ENCODE measurements at regions not wholly inside any gene's neighbourhood (a gene's known extent, or its start where the extent isn't known, plus 50 kb on each side); places are given as distances from the start of the nearest gene placed in this dataset.

DNA sequence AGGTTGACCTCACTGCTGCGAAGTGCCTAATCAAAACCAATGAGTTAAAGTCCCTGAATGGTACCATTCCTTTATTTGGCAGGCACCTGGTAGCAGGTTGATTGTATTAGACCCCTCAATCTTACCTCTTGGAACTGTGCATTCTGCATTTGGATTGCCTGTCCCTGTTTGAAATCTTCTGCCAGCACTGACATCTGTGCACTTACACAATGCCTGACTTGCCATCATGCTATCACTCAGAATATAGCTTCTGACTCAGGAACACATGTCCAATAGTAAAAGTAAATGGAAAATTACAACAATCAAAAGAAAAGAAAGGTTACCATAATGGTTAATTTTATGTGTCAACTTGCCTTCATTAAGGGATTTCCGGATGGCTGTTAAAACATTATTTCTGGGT is 366.0 kb upstream of the PDGFD start:
- H3K27ac ChIP-seq (ENCODE audit: low read length): no peak overlapping the region
- ATAC-seq (ENCODE audit: insufficient read depth, low read depth) (no peak), DNase-seq (no peak)
- no peaks in the 10 kb centered on the region for H4K20me1 ChIP-seq (ENCODE audit: insufficient read depth, low read length)
- H3K36me3 ChIP-seq (ENCODE audit: insufficient read depth, low read length): no peaks in the 10 kb centered on the region
- no peak overlapping the region for H2AFZ ChIP-seq (ENCODE audit: low read depth, low read length)
- H3K4me1 ChIP-seq (ENCODE audit: insufficient read depth, low read length): no peaks in the 10 kb centered on the region
- no peak overlapping the region for H3K9ac ChIP-seq (ENCODE audit: low read depth, low read length)
- H3K4me2 ChIP-seq (ENCODE audit: insufficient read depth, low read length): no peak overlapping the region
- H3K27me3 ChIP-seq (ENCODE audit: insufficient read depth, low read length, poor library complexity): no peaks in the 10 kb centered on the region
- no peaks in the 10 kb centered on the region for H3K79me2 ChIP-seq (ENCODE audit: insufficient read depth, low read length)
- H3K4me3 ChIP-seq (ENCODE audit: low read depth in 1 of 2, low read length in 2 of 2): no peak overlapping the region
- TF ChIP-seq, protein P1, sequence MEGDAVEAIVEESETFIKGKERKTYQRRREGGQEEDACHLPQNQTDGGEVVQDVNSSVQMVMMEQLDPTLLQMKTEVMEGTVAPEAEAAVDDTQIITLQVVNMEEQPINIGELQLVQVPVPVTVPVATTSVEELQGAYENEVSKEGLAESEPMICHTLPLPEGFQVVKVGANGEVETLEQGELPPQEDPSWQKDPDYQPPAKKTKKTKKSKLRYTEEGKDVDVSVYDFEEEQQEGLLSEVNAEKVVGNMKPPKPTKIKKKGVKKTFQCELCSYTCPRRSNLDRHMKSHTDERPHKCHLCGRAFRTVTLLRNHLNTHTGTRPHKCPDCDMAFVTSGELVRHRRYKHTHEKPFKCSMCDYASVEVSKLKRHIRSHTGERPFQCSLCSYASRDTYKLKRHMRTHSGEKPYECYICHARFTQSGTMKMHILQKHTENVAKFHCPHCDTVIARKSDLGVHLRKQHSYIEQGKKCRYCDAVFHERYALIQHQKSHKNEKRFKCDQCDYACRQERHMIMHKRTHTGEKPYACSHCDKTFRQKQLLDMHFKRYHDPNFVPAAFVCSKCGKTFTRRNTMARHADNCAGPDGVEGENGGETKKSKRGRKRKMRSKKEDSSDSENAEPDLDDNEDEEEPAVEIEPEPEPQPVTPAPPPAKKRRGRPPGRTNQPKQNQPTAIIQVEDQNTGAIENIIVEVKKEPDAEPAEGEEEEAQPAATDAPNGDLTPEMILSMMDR (IDR thresholded peaks at IDR 0.05; ENCODE audit: borderline replicate concordance, extremely low read depth, low read length, poor library complexity, severe bottlenecking): no peak
- TF ChIP-seq EZH2 (IDR thresholded peaks at IDR 0.05; ENCODE audit: borderline replicate concordance, low read depth, low read length, severe bottlenecking): no peak
- H3K9me3 ChIP-seq (ENCODE audit: insufficient read depth, low read length, severe bottlenecking): no peaks in the 10 kb centered on the region

DNA sequence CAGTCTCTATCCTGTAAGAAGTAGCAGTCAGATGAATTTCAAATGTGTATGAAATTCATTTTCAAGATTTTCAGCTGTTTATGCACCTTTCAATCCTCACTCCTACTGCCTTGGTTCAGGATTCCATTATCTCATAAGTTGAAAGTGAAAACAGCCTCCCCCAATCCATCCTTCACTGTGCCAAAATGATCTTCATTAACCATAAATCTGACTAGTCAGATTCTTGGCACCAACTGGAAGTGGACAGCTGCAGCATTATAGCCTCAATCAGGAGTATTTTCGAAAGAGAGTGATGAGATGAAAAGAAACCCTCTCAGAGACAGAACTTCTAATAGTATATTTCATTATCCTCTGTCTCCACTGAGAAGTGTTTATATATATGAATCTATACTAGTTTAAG is 365.3 kb upstream of the PDGFD start:
- H3K9ac ChIP-seq (ENCODE audit: low read depth, low read length): no peak overlapping the region
- DNase-seq (no peak), ATAC-seq (ENCODE audit: insufficient read depth, low read depth) (no peak)
- H3K4me3 ChIP-seq (ENCODE audit: low read depth in 1 of 2, low read length in 2 of 2): no peak overlapping the region
- H3K36me3 ChIP-seq (ENCODE audit: insufficient read depth, low read length): no peaks in the 10 kb centered on the region
- H3K4me1 ChIP-seq (ENCODE audit: insufficient read depth, low read length): no peaks in the 10 kb centered on the region
- H3K27ac ChIP-seq (ENCODE audit: low read length): no peak overlapping the region
- no peak overlapping the region for H2AFZ ChIP-seq (ENCODE audit: low read depth, low read length)
- H3K9me3 ChIP-seq (ENCODE audit: insufficient read depth, low read length, severe bottlenecking): no peaks in the 10 kb centered on the region
- H3K27me3 ChIP-seq (ENCODE audit: insufficient read depth, low read length, poor library complexity): no peaks in the 10 kb centered on the region
- no peak overlapping the region for H3K4me2 ChIP-seq (ENCODE audit: insufficient read depth, low read length)
- no peaks in the 10 kb centered on the region for H4K20me1 ChIP-seq (ENCODE audit: insufficient read depth, low read length)
- TF ChIP-seq, protein P1 (IDR thresholded peaks at IDR 0.05; ENCODE audit: borderline replicate concordance, extremely low read depth, low read length, poor library complexity, severe bottlenecking): no peak
- TF ChIP-seq EZH2 (IDR thresholded peaks at IDR 0.05; ENCODE audit: borderline replicate concordance, low read depth, low read length, severe bottlenecking): no peak
- H3K79me2 ChIP-seq (ENCODE audit: insufficient read depth, low read length): no peaks in the 10 kb centered on the region

DNA sequence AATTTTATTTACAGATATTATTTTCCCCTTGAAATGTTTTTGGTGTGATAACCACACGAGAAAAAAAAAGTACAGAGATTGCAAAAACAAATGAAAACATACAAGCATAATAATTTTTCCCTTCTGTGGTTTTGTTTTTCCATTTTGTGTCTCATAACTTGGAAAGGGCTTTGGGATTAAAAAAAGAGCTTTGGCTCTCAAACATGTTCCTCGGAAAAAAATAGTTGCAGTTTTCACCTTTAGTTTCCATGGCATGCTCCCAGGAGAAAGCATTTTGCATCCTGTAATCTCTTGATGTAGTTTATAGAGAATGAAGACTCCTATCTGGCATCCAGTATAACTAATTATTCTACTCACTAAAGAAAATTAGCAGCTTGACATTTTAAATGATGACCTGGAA is 362.1 kb upstream of the PDGFD start:
- Histone ChIP-seq H3K9me3 (ENCODE audit: insufficient read depth, low read length, severe bottlenecking) (no peaks in the 10 kb centered on the region), H3K4me3 (ENCODE audit: low read depth in 1 of 2, low read length in 2 of 2) (no peak overlapping the region), H3K27me3 (ENCODE audit: insufficient read depth, low read length, poor library complexity) (no peaks in the 10 kb centered on the region), H4K20me1 (ENCODE audit: insufficient read depth, low read length) (no peaks in the 10 kb centered on the region), H3K4me2 (ENCODE audit: insufficient read depth, low read length) (no peak overlapping the region), H2AFZ (ENCODE audit: low read depth, low read length) (no peak overlapping the region), H3K4me1 (ENCODE audit: insufficient read depth, low read length) (no peaks in the 10 kb centered on the region), H3K9ac (ENCODE audit: low read depth, low read length) (no peak overlapping the region), H3K79me2 (ENCODE audit: insufficient read depth, low read length) (no peaks in the 10 kb centered on the region), H3K36me3 (ENCODE audit: insufficient read depth, low read length) (no peaks in the 10 kb centered on the region), H3K27ac (ENCODE audit: low read length) (no peak overlapping the region)
- ATAC-seq (ENCODE audit: insufficient read depth, low read depth) (no peak), DNase-seq (no peak)
- TF ChIP-seq EZH2 (IDR thresholded peaks at IDR 0.05; ENCODE audit: borderline replicate concordance, low read depth, low read length, severe bottlenecking): no peak
- TF ChIP-seq, protein P1 (IDR thresholded peaks at IDR 0.05; ENCODE audit: borderline replicate concordance, extremely low read depth, low read length, poor library complexity, severe bottlenecking): no peak

DNA sequence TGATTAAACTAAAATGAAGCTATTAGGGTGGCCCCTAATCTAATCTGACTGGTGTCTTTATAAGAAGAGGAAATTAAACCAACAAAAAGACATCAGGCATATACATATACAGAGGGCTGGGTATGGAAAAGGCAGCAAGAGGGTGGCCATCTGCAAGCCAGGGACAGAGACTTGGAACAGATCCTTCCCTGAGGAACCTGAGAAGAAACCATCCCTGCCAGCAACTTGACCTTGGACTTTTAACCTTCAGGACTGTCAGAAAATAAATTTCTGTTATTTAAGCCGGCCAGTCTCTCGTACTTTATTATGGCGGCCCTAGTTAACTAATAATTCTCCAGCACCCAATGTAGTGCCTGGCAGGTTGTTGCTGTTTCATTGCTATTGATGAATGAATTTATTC is 361.5 kb upstream of the PDGFD start:
- Histone ChIP-seq H3K4me1 (ENCODE audit: insufficient read depth, low read length) (no peaks in the 10 kb centered on the region), H3K4me3 (ENCODE audit: low read depth in 1 of 2, low read length in 2 of 2) (no peak overlapping the region), H4K20me1 (ENCODE audit: insufficient read depth, low read length) (no peaks in the 10 kb centered on the region), H3K36me3 (ENCODE audit: insufficient read depth, low read length) (no peaks in the 10 kb centered on the region), H3K27ac (ENCODE audit: low read length) (no peak overlapping the region), H2AFZ (ENCODE audit: low read depth, low read length) (no peak overlapping the region), H3K9ac (ENCODE audit: low read depth, low read length) (no peak overlapping the region), H3K9me3 (ENCODE audit: insufficient read depth, low read length, severe bottlenecking) (no peaks in the 10 kb centered on the region), H3K27me3 (ENCODE audit: insufficient read depth, low read length, poor library complexity) (no peaks in the 10 kb centered on the region), H3K79me2 (ENCODE audit: insufficient read depth, low read length) (no peaks in the 10 kb centered on the region), H3K4me2 (ENCODE audit: insufficient read depth, low read length) (no peak overlapping the region)
- ATAC-seq (ENCODE audit: insufficient read depth, low read depth) (no peak), DNase-seq (no peak)
- TF ChIP-seq EZH2 (IDR thresholded peaks at IDR 0.05; ENCODE audit: borderline replicate concordance, low read depth, low read length, severe bottlenecking): no peak
- TF ChIP-seq, protein P1 (IDR thresholded peaks at IDR 0.05; ENCODE audit: borderline replicate concordance, extremely low read depth, low read length, poor library complexity, severe bottlenecking): no peak

Data from DND-41 (cell line).